Keratinocyte (primary cell): ENCODE measurements at regions not wholly inside any gene's neighbourhood (a gene's known extent, or its start where the extent isn't known, plus 50 kb on each side); places are given as distances from the start of the nearest gene placed in this dataset.

Source experiments
- CTCF ChIP-seq, 3 experiments: IDR thresholded peaks in 1 of 3; conservative IDR thresholded peaks in 1 of 3; optimal IDR thresholded peaks in 1 of 3; 2 replicates in 2 of 3; 3 replicates in 1 of 3; pipeline versions ENCODE3 to v1.5.1; 2011; ENCODE audit warnings: low read length in 3 of 3, mild to moderate bottlenecking in 3 of 3, moderate library complexity in 2 of 3, control low read depth in 1 of 3, inconsistent platforms in 1 of 3; ENCODE audit not compliant: insufficient read depth in 2 of 3; ENCODE audit errors: extremely low read depth in 1 of 3
- EZH2 ChIP-seq: IDR thresholded peaks from one replicate; pipeline ENCODE4 v1.6.1; 2012; ENCODE audit warnings: inconsistent platforms, mild to moderate bottlenecking, low read length, moderate library complexity

GRCh38 chr19:28289295-28290063, 923.5 kb downstream of the UQCRFS1 start:
- TF ChIP-seq CTCF (optimal IDR thresholded peaks at IDR 0.05 in 1 of 3, IDR thresholded peaks at IDR 0.05 in 1 of 3, conservative IDR thresholded peaks at IDR 0.05 in 1 of 3; ENCODE audit: extremely low read depth in 1 of 3, insufficient read depth in 2 of 3, low read length in 3 of 3) (no peak), EZH2 (no peak)
